ENCODE measurements at regions not wholly inside any gene's neighbourhood (a gene's known extent, or its start where the extent isn't known, plus 50 kb on each side); places are given as distances from the start of the nearest gene placed in this dataset.

DNA sequence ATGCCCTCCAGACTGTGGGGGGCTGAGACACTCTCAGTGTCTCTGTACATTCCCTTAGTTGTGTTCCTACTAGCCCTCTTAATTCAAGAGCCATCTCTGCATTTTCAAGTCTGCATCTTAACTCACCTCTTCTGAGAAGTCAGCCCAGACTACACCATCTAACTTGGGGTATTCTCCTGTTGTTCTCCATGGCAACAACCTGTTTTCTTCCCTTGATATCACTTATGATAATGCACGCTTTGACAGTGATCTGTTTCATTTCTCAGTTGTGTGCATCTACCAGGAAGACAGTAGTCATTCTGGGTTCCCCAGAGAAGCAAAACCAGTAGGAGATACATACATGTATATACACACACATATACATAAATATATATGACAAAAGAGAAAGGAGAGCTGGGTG lies 707.3 kb upstream of the IGFBP3 start:
- Histone ChIP-seq H2AFZ (ENCODE audit: low read depth) (no peak overlapping the region), H4K20me1 (ENCODE audit: insufficient read depth) (no peaks in the 10 kb centered on the region), H3K4me1 (ENCODE audit: low read depth, poor library complexity, severe bottlenecking) (no peaks in the 10 kb centered on the region), H3K9ac (no peak overlapping the region), H3K27ac (no peak overlapping the region), H3K79me2 (ENCODE audit: insufficient read depth, low read depth) (no peaks in the 10 kb centered on the region), H3K27me3 (ENCODE audit: insufficient read depth, low read depth) (no peaks in the 10 kb centered on the region), H3K4me3 (IDR thresholded peaks at IDR 0.05; ENCODE audit: insufficient read depth, low read depth, low read length) (no peak overlapping the region), H3K36me3 (ENCODE audit: insufficient read depth) (no peaks in the 10 kb centered on the region), H3K4me2 (no peak overlapping the region)
- TF ChIP-seq, protein P1, sequence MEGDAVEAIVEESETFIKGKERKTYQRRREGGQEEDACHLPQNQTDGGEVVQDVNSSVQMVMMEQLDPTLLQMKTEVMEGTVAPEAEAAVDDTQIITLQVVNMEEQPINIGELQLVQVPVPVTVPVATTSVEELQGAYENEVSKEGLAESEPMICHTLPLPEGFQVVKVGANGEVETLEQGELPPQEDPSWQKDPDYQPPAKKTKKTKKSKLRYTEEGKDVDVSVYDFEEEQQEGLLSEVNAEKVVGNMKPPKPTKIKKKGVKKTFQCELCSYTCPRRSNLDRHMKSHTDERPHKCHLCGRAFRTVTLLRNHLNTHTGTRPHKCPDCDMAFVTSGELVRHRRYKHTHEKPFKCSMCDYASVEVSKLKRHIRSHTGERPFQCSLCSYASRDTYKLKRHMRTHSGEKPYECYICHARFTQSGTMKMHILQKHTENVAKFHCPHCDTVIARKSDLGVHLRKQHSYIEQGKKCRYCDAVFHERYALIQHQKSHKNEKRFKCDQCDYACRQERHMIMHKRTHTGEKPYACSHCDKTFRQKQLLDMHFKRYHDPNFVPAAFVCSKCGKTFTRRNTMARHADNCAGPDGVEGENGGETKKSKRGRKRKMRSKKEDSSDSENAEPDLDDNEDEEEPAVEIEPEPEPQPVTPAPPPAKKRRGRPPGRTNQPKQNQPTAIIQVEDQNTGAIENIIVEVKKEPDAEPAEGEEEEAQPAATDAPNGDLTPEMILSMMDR (conservative IDR thresholded peaks at IDR 0.05; ENCODE audit: low read depth, low read length) = no peak

DNA sequence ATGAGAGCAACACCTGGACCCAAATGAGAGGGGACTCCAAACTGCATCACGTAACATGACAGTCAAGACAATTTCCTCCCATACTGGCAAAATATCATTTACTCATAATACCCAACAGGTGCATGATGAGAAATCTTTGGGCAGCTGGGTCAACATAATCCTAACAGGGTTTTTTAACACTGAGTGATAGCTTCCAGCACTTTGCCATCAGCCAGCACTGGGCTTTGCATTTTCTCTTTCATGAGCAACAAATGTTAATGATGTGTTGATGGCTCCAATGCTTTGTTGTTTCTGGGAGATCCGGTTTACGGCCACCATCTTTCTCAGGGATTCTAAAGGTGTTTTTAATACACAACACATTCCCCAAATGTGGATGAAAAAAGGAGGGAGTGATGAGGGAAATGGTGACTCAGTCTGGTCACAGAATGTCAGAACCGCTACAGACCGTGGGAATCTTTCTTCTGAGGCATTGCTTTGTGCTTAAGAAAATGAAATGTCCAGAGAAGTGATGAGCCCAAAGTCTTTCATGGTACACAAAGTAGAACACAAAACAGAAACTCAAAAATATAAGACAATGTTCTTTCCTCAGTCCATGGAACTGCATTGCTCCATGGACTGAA lies 705.7 kb upstream of the IGFBP3 start:
- H3K4me1 ChIP-seq (ENCODE audit: low read depth, poor library complexity, severe bottlenecking) = no peaks in the 10 kb centered on the region
- H3K9ac ChIP-seq = no peak overlapping the region
- no peaks in the 10 kb centered on the region for H3K79me2 ChIP-seq (ENCODE audit: insufficient read depth, low read depth)
- no peaks in the 10 kb centered on the region for H3K27me3 ChIP-seq (ENCODE audit: insufficient read depth, low read depth)
- no peak overlapping the region for H3K27ac ChIP-seq
- no peaks in the 10 kb centered on the region for H4K20me1 ChIP-seq (ENCODE audit: insufficient read depth)
- H3K4me3 ChIP-seq (IDR thresholded peaks at IDR 0.05; ENCODE audit: insufficient read depth, low read depth, low read length) = no peak overlapping the region
- H2AFZ ChIP-seq (ENCODE audit: low read depth) = no peak overlapping the region
- no peak overlapping the region for H3K4me2 ChIP-seq
- no peaks in the 10 kb centered on the region for H3K36me3 ChIP-seq (ENCODE audit: insufficient read depth)
- TF ChIP-seq, protein P1 (conservative IDR thresholded peaks at IDR 0.05; ENCODE audit: low read depth, low read length) = no peak

DNA sequence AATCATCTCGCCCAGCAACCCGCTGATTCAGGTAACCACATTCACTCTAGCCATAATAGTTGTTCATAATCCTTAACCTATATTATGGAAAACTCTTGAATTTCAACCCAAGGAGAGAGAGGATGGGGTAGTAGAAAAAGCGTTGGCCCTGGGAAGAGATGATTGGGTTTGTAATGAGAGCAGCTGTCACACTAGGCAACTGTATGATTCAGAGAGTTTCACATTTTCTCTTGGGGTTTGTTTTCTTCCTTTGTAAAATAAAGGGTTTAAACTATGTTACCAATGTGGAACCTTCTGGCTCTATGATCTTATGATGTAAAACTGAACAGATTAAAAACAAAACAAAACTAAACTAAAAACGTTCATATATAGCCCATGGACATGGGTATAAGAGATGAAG lies 705.2 kb upstream of the IGFBP3 start:
- TF ChIP-seq, protein P1 (conservative IDR thresholded peaks at IDR 0.05; ENCODE audit: low read depth, low read length) = no peak
- Histone ChIP-seq H2AFZ (ENCODE audit: low read depth) (no peak overlapping the region), H3K36me3 (ENCODE audit: insufficient read depth) (no peaks in the 10 kb centered on the region), H3K4me2 (no peak overlapping the region), H4K20me1 (ENCODE audit: insufficient read depth) (no peaks in the 10 kb centered on the region), H3K27ac (no peak overlapping the region), H3K9ac (no peak overlapping the region), H3K27me3 (ENCODE audit: insufficient read depth, low read depth) (no peaks in the 10 kb centered on the region), H3K79me2 (ENCODE audit: insufficient read depth, low read depth) (no peaks in the 10 kb centered on the region), H3K4me3 (IDR thresholded peaks at IDR 0.05; ENCODE audit: insufficient read depth, low read depth, low read length) (no peak overlapping the region), H3K4me1 (ENCODE audit: low read depth, poor library complexity, severe bottlenecking) (no peaks in the 10 kb centered on the region)

DNA sequence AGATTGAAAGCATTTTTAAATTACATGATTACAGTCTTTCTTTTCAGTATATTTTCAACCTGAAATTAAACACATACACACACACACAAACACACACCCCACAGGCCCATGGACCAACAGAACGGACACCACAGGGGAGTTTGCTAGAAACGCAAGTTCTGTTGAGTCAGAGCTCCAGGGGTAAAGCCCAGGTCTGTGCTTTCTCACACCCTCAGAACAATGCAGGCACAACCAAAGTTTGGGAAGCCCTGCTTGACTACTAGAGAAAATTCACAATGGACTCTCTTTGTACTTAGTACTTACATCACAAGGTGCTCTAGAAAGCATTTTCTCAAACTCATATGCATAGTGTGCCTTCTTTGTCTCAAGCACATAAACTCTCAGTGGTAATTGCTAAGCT lies 704.0 kb upstream of the IGFBP3 start:
- H4K20me1 ChIP-seq (ENCODE audit: insufficient read depth) = no peaks in the 10 kb centered on the region
- TF ChIP-seq, protein P1 (conservative IDR thresholded peaks at IDR 0.05; ENCODE audit: low read depth, low read length) = no peak
- no peak overlapping the region for H3K4me3 ChIP-seq (IDR thresholded peaks at IDR 0.05; ENCODE audit: insufficient read depth, low read depth, low read length)
- no peak overlapping the region for H2AFZ ChIP-seq (ENCODE audit: low read depth)
- no peak overlapping the region for H3K4me2 ChIP-seq
- H3K27me3 ChIP-seq (ENCODE audit: insufficient read depth, low read depth) = no peaks in the 10 kb centered on the region
- H3K4me1 ChIP-seq (ENCODE audit: low read depth, poor library complexity, severe bottlenecking) = no peaks in the 10 kb centered on the region
- H3K79me2 ChIP-seq (ENCODE audit: insufficient read depth, low read depth) = no peaks in the 10 kb centered on the region
- H3K9ac ChIP-seq = no peak overlapping the region
- H3K27ac ChIP-seq = no peak overlapping the region
- H3K36me3 ChIP-seq (ENCODE audit: insufficient read depth) = no peaks in the 10 kb centered on the region
